ENCODE measurements at regions not wholly inside any gene's neighbourhood (a gene's known extent, or its start where the extent isn't known, plus 50 kb on each side); places are given as distances from the start of the nearest gene placed in this dataset.

GRCh38 chr2:12244070-12244469 lies 472.7 kb upstream of the TRIB2 start:
- TF ChIP-seq CTCF (conservative IDR thresholded peaks at IDR 0.05) (no peak), EZH2 (IDR thresholded peaks at IDR 0.05; ENCODE audit: low read depth) (no peak)
